Embryonic facial prominence (tissue), 1 donor: ENCODE measurements at regions not wholly inside any gene's neighbourhood (a gene's known extent, or its start where the extent isn't known, plus 50 kb on each side); places are given as distances from the start of the nearest gene placed in this dataset.
A peak's percentile ranks its signal among the peaks of the same experiment; 100 is the strongest.
"Not testable (repeated sequence)": the region's sequence is repeated elsewhere in the genome, so short reads cannot be mapped to it uniquely, and the experiment has no call there.

Experiments
- DNase-seq: peaks from one replicate; pipeline ENCODE4 v3.0.0-alpha.2; 2016; ENCODE audit errors: extremely low spot score

DNA sequence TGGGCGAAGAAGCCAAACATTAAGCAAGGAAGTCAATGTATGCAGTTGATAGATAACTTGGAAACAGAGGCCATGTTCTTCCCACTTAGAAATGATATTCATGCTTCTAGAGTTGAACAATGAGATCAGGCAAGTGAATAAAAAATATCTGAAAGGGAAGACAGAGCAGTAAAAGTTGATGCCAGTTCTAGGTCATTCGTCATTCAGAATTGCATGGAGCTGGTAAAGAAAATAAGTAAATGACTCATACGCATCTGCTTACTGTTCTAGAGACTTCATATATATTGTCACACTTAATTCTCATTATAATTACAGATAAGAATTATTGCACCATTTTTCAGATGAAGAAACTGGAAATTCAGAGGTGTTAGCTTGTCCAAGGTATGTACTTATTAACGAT is 158.9 kb upstream of the FERD3L start:
- DNase-seq = no peak

DNA sequence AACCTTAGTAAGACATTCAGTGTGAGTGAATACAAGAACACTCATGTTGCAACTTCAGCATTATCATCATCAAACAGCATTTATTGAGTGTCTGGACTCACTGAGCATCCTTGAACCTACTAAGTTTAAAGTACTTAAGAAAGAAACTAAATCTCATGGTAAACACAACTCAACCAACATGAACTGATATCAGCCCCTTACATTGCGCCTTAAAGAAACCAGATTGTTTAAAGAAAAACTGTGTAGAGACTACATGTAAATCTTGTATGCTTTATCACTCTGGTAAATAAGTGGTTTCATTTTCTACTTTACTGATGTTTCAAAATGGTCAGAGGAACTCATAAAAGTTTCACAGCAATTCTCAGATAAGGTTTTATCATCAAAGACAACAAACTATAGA is 157.5 kb upstream of the FERD3L start:
- no peak for DNase-seq

DNA sequence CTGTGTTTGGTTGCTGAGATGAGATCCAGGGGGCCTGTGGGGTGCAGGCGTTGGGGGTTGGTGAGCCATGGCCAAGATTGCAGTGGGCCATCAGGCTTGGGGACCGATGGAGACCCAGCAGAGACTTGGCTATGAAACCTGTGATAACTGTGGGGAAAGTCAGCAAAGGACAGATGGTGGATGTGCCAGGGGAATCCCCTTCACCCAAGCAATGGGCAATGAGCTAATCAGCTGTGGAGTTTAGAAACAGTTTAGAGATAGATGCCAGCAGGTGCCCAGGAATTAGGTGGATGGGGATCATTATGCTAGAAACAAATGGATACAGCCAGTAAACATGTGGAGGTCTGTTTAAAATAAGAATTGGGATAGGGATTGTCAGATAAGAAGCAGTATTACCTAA is 151.4 kb upstream of the FERD3L start:
- no peak for DNase-seq

DNA sequence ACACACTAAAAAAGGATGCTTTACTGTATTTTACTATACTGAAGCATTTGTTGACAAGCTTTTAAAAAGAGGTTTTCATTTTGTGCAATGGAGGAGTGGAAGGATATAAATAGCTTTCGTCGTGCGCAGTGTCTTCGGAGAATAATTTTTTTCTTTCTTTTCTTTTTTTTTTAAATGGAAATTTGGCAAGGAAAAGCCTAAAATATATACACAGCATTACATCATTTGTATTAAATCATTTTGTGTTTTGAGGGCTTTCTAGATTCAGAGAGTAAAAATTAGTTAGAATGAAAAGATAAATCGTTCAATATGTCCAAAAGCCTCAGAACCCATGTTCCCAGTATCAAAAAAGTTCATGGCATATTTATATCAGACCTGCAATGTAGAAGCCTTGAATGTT is 150.2 kb upstream of the FERD3L start:
- DNase-seq = peak; percentile 40

DNA sequence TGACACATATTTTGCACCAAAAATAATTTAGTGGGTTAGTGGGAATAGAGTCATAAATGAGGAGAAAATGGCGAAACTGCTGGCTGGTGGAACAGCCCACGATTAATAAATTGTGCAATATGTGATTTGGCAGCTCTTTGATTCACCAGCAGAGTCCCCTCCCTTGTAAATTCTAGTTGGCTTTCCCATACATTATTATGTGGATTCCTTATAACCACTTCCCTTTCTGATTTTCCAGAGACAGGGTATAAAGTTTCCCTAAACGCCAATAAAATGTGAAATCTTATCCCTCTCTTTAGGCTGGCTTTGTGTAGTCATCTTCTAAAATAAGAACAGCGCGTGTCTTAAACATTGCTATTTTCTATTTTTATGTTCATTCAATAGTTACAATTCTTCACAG is 149.4 kb upstream of the FERD3L start:
- peak; percentile 72 for DNase-seq

DNA sequence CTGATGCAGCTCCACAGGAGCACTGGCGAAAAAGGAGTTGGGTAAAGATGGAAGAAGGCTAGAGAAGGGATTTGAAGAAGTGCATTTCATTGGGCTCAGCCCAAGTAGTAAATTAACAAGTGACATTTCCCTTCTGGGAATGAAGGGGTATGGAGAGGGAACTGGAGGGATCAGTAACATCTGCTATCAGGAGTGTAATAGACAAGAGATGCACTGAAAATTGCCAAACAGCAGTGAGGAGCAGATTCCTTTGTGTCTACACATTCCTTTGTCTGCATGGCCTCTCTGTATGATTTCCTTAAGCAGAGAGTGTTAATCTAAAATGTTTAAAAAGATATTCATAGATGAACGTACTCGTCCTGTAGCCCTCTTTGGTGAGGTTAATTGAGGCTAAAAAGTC is 148.2 kb upstream of the FERD3L start:
- DNase-seq = no peak

DNA sequence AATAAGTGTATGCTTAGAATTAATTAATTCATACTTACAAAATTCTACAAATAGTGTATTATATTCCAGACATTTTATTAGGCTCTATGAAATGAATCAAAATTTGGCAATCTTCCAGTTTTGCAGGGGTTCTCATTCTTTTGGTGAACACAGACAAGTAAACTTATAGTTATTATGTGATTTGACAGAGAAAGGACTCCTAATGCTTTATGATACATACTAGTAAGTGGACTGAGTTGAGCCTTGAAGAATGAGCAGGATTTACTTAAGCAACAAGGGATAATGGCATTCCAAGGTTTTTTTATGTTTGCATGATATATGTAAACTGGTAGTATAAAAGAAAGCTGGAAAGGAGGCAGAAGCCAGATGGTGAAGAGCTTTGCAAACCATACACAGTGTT is 145.7 kb upstream of the FERD3L start:
- no peak for DNase-seq

DNA sequence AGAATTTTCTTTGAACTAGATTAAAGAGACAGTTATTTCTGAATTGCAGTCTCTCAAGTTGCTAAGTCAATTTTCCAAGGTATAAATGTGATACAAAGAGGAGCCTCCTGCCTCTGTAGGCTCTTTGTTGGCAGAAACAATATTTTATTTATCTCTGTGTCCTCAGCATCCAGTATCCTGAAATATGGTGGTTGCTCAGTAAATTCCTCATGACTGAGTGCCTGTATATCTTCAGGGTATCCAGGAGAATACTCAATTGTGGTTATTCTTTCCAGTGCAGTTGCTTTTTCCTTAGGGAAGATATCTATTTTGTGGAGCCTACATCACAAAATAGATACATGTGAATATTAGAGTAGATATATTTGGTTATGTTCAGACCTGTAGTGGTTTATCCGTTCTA is 144.8 kb upstream of the FERD3L start:
- DNase-seq = no peak

DNA sequence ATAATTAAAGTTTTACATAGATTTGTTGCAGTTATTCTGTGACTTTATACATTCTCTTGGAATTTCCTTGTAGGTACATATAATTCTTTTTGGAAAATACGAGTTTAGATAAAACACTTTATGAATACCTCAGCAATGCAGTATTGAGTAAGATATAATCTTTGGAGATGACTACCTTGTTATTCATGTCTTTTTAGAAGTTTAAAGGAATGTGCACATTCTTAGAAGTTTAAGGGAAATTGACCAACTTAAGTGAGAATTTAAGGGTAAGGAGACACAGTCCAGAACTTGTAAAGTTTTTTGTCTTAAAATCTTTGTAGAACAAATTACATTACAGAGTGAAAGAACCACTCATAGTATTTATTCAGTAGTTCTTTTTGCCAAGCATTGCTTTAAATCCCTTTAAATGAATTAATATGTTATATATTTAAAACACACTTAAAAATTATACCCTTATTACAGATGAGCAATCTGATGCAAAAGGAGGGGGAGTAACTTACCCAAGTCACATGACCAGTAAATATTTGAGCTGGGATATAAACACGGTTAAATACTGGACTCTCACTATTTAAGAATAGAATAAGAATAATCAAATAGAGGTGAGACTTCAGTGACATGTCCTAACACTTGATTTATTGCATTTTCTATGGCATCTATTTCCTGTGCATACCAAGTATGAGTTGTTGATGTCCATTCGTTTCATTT is 139.5 kb upstream of the FERD3L start:
- DNase-seq = no peak

DNA sequence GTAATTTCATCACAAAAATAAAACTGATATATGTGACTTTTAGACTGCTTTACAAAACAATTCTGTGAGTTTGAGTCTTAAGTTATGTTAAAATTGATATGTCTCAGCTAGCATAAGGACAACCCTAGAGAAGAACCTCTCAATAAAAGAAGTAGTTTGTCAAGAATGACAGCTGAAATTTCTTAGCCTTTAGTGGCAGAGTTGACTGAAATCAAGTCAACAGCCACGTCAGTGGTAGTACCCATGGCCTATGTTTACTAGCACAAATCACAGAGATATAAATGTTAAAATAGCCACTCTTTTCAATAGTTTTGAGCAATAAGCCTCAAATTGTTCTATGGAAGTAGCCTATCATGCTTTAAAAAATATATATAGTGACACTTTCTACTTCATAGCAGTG is 138.9 kb upstream of the FERD3L start:
- no peak for DNase-seq

DNA sequence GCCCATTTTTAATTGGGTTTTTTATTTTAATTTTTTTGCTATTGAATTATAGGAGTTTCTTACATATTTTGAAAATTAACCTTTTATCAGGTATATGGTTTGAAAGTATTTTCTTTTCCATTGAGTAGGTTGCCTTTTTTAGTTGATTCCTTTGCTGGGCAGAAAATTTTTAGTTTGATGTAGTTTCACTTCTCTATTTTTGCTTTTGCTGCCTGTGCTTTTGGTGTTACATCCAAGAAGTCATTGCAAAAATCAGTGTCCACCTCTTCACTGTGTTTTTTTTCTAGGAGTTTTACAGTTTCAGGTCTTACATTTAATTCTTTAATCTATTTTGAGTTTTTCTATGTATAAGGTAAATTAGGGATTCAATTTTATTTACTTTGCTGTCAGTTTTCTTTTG is 129.8 kb upstream of the FERD3L start:
- no peak for DNase-seq

DNA sequence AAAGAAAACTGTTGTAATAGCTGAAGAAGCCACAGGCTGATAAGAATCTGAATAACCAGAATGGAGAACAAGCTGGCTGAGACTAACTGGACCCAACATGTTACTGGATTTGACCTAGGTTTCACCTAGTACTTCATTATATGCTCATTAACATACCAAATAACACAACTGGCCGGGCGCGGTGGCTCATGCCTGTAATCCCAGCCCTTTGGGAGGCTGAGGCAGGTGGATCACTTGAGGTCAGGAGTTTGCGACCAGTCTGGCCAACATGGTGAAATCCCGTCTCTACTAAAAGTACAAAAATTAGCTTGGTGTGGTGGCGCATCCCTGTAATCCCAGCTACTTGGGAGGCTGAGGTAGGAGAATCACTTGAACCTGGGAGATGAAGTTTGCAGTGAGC is 127.1 kb upstream of the FERD3L start:
- DNase-seq = not testable (repeated sequence)

DNA sequence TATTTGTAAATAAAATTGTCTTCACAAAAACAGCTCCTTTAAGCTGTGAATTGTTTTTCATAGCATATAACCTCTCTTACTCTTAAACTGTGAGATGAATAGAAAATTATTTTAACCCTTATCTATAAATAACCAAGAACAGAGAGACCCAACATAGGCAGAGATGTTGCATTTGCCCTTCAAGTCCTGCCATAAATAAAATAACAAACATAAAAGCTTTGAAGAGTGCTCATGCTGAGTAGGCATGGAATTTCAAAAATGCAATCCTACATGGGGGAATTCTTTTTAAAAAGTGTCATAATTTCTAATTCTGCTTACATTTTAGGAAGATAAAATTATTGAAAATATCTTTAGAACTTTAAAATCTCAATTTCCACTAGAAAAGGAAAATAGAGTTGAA is 124.1 kb upstream of the FERD3L start:
- no peak for DNase-seq

DNA sequence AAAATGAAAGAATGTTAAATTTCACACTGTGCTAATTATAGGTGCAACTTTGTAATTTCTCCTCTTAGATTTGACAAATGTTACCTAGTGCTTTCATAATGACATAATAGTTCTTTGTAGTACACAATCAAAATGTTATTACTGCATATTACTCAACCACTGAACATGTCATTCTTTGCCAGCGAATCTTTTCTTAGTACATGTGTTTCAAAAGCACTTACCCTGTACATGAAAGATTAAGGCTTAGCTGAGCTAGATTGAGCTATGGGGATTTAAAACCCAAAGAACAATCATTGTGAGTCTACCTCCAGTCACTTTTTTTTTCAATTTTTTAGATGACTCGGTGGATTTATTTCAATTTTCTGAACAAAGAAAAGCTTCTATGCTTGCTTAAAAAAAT is 123.5 kb upstream of the FERD3L start:
- no peak for DNase-seq

DNA sequence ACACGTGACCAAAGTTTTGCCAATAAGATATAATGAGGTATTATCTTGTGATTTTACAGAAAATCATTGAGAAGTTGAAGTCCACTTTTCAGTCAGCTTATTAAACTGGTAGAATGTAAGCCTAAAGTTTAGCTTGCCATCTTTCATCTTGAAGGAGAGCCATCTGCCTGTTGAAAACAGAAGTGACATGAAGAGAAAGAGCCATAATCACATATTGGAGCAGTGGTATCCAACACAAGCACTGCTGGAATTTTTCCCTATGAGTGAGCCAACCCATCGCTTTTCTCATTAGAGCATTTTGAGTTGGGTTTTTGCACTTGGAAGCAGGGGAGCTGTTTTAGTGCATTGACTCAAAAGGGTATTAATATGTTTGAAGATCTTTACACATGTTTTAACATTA is 117.6 kb upstream of the FERD3L start:
- no peak for DNase-seq

DNA sequence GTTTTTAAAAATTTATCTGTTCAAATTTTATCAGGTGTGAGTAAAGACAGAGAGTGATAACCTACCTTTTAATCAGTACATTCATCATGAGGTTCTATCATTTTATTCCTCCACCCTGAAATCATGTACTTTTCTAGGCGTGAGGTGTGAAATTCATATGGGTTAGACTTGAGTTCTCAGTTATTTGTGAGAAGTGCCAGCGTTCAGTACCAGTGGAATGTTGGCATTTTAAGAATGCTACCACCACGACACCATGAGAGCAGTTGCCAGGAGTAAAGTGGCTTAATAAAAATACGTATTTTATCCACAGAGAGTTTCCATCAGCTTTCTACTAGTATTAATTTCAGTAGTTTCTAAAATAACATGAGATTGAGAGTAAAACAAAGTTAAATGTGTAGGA is 104.1 kb upstream of the FERD3L start:
- no peak for DNase-seq

DNA sequence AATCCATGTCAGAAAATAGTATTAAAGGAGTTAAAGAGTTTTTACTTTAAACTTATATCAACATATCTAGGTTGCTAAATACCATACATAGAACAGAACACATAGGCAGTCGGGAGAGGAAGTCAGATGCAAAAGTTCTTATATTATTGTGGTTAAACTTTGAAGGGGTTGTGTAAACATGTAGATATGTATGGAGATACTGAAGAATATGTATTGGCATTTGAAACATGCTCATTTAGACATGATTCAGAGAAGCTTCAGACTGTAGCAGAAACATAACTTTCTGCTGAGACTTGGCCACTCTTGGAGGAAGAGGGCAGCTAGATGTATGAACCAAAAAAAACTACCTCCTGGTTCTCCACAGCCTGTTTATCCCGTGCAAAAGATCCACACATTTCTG is 103.5 kb upstream of the FERD3L start:
- DNase-seq = no peak

DNA sequence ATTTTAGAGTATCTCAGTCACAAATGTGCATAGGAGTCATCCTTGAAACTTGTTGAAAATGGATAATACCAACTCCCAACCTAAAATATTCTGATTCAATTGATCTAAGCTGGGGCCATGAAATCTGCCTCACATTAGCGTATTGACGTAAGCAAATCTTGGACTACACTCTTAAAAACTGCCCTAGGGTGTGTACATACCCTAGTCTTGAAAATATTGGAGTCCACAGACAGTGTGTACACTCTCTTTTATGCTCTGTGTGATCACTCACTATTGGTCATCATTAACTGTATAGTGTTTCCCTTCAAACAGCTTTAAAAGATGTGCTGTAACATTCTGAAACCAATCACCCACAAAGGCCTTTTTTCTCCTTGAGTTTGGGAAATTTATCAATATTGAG is 102.9 kb upstream of the FERD3L start:
- no peak for DNase-seq

DNA sequence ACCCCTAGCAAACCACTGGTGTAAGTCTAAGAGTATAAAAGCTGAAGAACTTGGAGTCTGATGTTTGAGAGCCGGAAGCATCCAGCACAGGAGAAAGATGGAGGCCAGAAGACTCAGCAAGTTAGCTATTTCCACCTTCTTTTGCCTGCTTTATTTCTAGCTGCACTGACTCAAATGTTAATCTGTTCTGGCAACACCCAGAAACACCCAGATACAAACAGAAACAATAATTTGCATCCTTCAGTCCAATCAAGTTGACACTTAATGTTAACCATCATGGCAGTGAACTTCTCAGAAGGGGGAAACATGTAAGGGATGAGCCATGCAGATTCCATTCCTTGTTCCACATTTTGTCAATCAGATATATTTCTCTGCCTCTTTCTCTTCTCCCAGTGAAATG is 101.8 kb upstream of the FERD3L start:
- DNase-seq = no peak

DNA sequence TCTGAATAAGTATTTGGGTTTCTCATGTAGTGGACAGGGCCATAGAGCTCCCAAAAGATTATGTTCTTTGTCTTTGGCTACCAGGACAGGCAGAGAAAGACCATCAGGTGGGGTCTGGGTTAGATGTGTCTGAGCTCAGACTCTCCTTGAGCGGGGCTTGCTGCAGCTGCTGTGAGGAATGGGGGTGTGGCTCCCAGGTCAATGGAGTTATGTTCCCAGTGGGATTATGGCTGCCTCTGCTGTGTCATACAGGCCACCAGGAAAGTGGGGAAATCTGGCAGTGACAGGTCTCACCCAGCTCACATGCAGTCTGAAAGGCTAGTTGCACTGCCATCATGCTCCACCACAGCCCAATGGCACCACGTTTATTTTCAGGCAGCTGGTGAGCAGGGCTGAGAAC is 97.0 kb upstream of the FERD3L start:
- no peak for DNase-seq

DNA sequence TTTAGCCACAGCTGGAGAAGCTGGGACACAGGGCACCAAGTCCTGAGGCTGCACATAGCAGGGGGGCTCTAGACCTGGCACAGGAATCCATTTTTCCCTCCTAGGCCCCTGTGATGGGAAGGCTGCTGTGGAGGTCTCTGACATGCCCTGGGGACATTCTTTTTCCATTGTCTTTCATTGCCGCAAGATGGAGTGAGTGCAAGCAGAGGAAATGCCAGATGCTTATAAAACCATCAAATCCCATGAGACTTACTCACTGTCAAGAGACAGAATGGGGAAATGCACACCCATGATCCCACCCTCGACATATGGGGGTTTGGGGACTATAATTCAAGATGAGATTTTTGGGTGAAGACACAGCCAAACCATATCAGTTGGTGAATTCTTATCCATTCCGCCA is 94.7 kb upstream of the FERD3L start:
- no peak for DNase-seq

DNA sequence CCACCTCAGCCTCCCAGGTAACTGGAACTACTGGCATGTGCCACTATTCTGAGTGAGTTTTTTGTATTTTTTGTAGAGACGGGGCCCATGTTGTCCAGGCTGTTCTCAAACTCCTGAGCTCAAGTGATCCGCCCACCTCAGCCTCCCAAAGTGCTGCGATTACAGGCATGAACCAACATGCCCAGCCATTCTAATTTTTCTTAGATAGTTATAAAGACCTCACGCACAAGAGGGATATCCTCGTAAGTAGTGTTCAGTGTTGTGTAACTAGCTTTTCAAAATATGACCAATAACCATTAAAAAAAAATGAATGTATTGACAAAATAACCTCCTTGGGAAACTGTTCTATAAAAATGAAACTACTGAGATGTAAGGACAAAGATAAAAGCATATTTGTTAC is 90.5 kb upstream of the FERD3L start:
- DNase-seq = no peak

DNA sequence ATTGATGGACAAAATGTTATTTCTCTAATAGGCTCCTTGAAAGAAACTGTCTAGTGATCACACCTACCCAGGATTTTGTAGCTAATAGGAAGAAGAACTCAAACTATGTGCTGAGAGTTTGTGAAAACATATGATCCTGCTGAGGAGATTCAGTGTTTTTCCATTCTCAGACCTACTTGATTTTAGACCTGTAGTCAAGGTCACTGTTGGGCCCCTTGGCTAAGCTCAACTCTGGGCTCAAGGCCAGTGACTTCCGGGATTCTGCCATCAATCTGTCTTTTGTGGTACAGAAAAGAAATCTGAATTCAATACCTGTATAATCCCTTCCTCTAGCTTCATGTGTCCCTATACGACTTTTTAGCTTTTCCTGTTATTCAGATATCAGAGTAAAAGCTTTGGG is 79.7 kb upstream of the FERD3L start:
- no peak for DNase-seq

DNA sequence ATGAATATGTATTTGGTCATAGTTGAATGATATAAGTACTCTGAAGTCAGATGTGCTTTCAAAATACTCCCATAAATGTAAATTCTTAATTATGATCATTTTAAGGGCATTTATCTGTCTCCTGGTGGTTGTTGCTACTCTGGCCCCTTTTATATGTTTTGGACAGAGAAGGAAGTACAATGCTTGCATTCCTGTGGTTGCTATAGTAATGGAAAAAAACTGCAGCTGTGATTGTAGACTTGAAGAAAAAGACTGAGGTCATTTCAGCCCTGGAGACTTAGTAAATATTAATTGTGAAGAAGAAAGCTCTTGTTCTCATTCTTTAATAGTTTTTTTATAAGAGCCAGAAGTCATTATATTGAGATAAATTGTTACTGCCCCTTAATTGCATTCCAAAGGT is 70.2 kb upstream of the FERD3L start:
- DNase-seq = peak; percentile 28

DNA sequence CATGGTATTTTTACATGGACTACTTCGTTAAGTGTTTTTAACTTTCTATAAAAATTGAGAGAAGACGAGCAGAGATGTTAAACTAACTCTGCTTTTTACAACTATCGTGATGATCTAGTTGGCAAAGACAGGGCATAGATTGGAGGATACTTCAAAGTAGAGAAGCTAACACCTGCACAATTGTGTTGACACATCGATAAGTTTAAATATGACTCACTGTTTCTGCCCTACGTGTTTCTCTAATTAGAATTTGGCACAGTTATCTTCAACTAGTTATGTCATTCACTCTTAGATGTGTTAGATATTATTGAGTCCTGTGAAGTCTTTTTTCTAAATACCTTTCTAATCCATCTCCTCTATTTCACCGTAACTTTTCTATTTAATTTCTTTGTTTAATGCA is 68.5 kb upstream of the FERD3L start:
- DNase-seq = no peak
